ES-I3 (cell line): ENCODE measurements at regions not wholly inside any gene's neighbourhood (a gene's known extent, or its start where the extent isn't known, plus 50 kb on each side); places are given as distances from the start of the nearest gene placed in this dataset.

Experiments
- H3K36me3 ChIP-seq: 2 replicates; pipeline ENCODE4 v1.6.1; 2013; ENCODE audit warnings: mild to moderate bottlenecking, low read length, control low read depth, moderate library complexity; ENCODE audit not compliant: insufficient read depth
- H3K4me1 ChIP-seq: 2 replicates; pipeline ENCODE4 v1.6.1; 2013; ENCODE audit warnings: mild to moderate bottlenecking, control low read depth, low read length; ENCODE audit not compliant: insufficient read depth
- H3K9ac ChIP-seq: 2 replicates; pipeline ENCODE4 v1.6.1; 2013; ENCODE audit warnings: low read depth, mild to moderate bottlenecking, low read length, moderate library complexity
- H3K9me3 ChIP-seq: 2 replicates; pipeline ENCODE4 v1.6.1; 2013; ENCODE audit warnings: mild to moderate bottlenecking, low read length, moderate library complexity; ENCODE audit not compliant: control insufficient read depth, insufficient read depth

DNA sequence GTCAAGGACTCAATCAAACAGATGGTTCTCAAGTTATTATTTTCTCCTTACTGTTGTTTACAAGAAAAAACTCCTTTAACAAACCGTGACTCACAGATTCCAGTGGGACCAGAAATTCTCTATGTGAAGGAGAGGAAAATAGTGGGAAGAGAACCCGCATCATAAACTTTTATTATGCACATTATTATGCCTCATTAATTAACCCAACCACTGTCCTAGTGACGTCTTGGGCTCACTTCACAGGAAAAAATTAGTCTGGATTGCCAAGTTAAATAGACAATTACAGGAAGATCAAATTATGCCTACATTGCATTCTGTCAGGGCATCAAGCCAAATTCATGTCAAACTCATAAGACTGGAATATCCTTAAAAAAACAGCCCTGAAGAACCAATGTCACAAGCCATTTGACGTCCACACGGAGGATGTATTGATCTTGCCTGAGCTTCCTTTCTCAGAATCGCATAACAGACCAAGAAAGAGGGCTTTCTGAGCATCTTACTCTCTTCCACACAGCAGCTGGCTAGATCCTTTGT is 347.8 kb downstream of the DUSP10 start:
- H3K9ac ChIP-seq: no peak overlapping the region
- no peaks in the 10 kb centered on the region for H3K9me3 ChIP-seq
- H3K4me1 ChIP-seq: no peaks in the 10 kb centered on the region
- H3K36me3 ChIP-seq: no peaks in the 10 kb centered on the region

DNA sequence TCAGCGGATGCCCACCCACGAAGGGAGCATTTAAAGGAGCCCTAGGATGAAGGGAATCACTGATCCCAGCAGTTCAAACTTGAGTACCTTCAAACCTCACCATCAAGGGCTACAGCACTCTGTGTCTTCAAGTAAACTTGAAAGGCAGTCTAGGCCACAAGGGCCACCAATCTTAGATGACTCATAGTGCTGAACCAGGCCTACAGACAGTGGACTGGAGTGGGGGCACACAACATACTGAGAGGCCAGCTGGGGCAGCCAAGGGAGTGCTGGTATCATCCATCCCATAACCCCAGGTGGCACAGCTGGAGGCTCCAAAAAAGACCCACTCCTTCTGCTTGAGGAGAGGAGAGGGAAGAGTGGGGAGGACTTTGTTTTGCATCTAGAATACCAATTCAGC is 345.4 kb downstream of the DUSP10 start:
- H3K36me3 ChIP-seq: no peaks in the 10 kb centered on the region
- H3K9me3 ChIP-seq: no peaks in the 10 kb centered on the region
- no peak overlapping the region for H3K9ac ChIP-seq
- H3K4me1 ChIP-seq: no peaks in the 10 kb centered on the region

- Histone ChIP-seq H3K9me3 (no peaks in the 10 kb centered on the region), H3K4me1 (no peaks in the 10 kb centered on the region), H3K9ac (no peak overlapping the region), H3K36me3 (no peaks in the 10 kb centered on the region)
These were observed 344.7 kb downstream of the DUSP10 start for GRCh38 chr1:221397141-221397540.

GRCh38 chr1:221397606-221398005 is 344.3 kb downstream of the DUSP10 start:
- no peaks in the 10 kb centered on the region for H3K4me1 ChIP-seq
- no peak overlapping the region for H3K9ac ChIP-seq
- no peaks in the 10 kb centered on the region for H3K36me3 ChIP-seq
- H3K9me3 ChIP-seq: no peaks in the 10 kb centered on the region

DNA sequence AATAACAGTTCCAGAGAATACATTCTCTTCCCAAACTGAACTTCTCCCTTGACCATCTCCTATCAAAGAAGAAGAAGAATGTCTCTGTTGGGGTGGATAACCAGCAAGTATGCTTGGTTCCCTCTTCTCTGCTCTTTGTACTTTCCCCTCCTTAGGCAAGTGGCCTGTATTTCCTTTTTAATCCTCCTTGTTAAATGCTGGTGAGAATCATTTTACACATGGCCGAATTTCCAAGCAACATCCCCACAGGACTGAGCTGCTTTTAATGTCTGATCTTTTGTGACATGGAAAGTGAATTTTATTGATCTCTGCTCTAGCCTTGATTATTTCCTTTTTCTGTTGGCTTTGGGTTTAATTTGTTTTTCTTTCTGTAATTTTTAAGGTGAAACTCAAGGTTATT is 336.7 kb downstream of the DUSP10 start:
- no peak overlapping the region for H3K9ac ChIP-seq
- H3K36me3 ChIP-seq: no peaks in the 10 kb centered on the region
- no peaks in the 10 kb centered on the region; the same call in 1 of the 2 replicates for H3K4me1 ChIP-seq
- no peaks in the 10 kb centered on the region for H3K9me3 ChIP-seq

DNA sequence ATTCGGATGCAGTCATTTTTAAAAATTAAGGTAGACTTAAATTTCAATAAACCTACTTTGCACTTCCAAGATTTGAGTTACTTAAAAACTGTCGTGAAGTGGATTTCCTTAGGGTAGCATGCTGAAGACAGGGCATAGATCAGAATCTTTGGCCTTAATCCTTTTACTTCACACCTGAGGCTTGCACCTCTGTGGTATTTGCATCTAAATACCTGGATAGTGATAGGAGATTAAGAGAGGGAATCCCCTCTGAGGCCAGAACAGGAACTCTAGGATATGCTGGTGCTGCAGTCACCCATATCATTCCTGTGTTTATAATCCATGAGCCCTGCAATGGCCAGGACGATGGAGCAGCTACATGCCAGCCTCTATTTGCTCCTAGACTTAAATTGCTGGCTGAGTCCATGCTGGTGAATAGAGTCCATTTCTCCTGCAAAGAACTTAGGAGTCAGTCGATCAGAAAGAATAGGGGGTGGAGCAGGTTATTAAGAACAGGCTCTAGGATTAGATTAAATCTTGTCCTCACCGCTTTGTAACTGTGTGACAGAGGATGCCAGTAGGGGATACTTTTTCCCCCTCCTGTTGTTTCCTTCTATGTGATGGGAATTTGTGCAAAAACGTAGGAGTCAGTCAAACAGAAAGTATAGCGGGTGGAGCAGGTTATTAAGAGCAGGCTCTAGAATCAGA is 333.6 kb downstream of the DUSP10 start:
- no peaks in the 10 kb centered on the region for H3K9me3 ChIP-seq
- H3K36me3 ChIP-seq: no peaks in the 10 kb centered on the region
- H3K9ac ChIP-seq: no peak overlapping the region
- H3K4me1 ChIP-seq: no peaks in the 10 kb centered on the region; the same call in 1 of the 2 replicates

GRCh38 chr1:221411283-221411682 is 330.6 kb downstream of the DUSP10 start:
- no peaks in the 10 kb centered on the region for H3K36me3 ChIP-seq
- no peaks in the 10 kb centered on the region for H3K9me3 ChIP-seq
- no peak overlapping the region for H3K9ac ChIP-seq
- H3K4me1 ChIP-seq: peaks cover 9% of the 10 kb centered on the region; the same call in 1 of the 2 replicates

DNA sequence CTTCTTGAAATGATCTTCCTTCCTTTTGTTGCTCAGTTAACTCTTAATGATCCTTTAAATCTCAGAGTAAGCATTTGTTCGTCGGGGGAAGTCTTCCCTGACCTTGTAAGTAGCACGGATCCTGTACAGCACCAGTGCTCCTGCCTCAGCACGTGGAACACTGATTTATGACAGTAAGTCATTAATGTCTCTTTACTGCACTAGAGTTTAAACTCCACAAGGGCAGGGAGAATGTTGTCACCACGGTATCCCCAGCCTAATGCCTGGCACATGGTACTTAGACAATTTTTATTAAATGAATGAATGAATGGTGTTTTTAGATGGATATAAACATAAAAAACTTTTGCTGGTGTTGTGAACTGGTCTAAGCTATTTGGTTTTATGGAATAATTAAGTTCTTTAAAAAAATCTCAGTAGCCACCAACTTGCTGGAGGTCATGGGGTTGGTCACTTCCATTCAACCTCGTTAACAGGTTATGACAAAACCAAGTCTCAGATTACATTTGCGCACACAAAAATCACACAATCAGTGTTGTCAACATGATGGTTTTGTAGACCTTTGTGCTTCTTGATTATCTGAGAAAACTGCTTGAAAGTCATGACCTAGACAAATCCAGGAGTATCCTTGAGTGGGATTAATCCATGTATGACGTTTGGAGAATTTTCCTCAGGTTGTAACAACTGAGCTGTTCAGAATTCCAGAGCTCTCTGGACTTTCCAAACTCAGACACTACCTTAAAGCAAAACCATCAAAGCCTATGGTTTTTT is 326.9 kb downstream of the DUSP10 start:
- H3K4me1 ChIP-seq: peaks cover 9% of the 10 kb centered on the region; the same call in 1 of the 2 replicates
- no peak overlapping the region for H3K9ac ChIP-seq
- H3K36me3 ChIP-seq: no peaks in the 10 kb centered on the region
- H3K9me3 ChIP-seq: no peaks in the 10 kb centered on the region

- Histone ChIP-seq H3K9ac (no peak overlapping the region), H3K4me1 (peaks cover 9% of the 10 kb centered on the region; the same call in 1 of the 2 replicates), H3K9me3 (no peaks in the 10 kb centered on the region), H3K36me3 (no peaks in the 10 kb centered on the region)
These were observed 326.2 kb downstream of the DUSP10 start for GRCh38 chr1:221415651-221416050.

DNA sequence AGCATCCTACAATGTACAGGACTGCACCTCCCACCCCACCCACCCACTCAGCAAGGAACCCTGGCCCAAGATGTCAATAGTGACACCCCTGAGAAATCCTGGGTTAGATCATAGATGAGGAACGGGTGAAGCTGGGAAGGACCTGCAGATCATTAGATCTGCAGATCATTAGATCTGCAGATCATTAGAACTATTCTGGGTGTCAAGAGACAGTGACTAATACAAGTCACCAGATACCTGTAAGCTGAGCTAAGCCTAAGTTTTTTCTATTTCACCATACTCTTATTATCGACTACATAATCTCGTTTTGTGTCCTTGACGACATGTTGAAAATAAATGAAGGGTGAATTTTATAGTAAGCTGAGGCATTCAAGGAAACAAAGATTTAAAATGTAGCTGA is 325.7 kb downstream of the DUSP10 start:
- no peak overlapping the region for H3K9ac ChIP-seq
- no peaks in the 10 kb centered on the region for H3K36me3 ChIP-seq
- H3K4me1 ChIP-seq: peaks cover 9% of the 10 kb centered on the region; the same call in 1 of the 2 replicates
- no peaks in the 10 kb centered on the region for H3K9me3 ChIP-seq

DNA sequence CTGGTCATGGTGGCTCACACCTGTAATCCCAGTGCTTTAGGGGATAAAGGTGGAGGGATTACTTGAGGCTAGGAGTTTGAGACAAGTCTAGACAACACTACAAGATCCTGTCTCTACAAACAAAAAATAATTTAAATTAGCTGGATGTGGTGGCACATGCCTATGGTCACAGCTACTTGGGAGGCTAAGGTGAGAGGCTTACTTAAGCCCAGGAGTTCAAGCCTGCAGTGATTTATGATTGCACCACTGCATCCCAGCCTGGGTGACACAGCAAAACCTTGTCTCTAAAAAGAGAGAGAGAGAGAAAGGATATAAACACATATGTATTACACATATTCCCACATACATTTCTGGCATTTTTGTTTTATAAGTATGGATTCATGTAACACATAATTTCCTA is 325.2 kb downstream of the DUSP10 start:
- Histone ChIP-seq H3K36me3 (no peaks in the 10 kb centered on the region), H3K9ac (no peak overlapping the region), H3K4me1 (peaks cover 9% of the 10 kb centered on the region; the same call in 1 of the 2 replicates), H3K9me3 (no peaks in the 10 kb centered on the region)

DNA sequence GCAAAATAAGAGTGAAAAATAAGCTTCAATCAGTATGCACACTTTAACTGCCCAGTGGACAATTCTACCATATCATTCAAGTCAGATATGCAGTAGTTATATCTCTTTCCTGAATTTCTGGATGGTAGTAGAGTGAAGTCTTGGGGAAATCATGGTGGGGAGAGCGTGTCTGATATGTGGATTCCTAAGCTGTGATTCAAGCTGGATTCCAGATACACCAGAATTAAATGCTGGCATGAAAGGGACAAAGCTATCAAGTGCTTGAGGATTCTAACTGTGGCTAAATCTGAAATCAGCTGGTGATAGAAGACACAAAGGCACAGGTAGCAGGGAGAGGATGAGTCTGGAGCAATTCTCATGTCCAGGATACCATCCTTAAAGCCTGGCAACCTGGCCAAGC is 323.5 kb downstream of the DUSP10 start:
- Histone ChIP-seq H3K9me3 (no peaks in the 10 kb centered on the region), H3K36me3 (no peaks in the 10 kb centered on the region), H3K9ac (no peak overlapping the region), H3K4me1 (peaks cover 9% of the 10 kb centered on the region; the same call in 1 of the 2 replicates)

- H3K36me3 ChIP-seq: no peaks in the 10 kb centered on the region
- no peak overlapping the region for H3K9ac ChIP-seq
- H3K4me1 ChIP-seq: peaks cover 6% of the 10 kb centered on the region; the same call in 1 of the 2 replicates
- H3K9me3 ChIP-seq: no peaks in the 10 kb centered on the region
These were observed 322.3 kb downstream of the DUSP10 start for GRCh38 chr1:221419513-221420095.

GRCh38 chr1:221429264-221429663 is 312.6 kb downstream of the DUSP10 start:
- H3K9ac ChIP-seq: no peak overlapping the region
- H3K4me1 ChIP-seq: no peaks in the 10 kb centered on the region; the same call in 1 of the 2 replicates
- peaks cover 3% of the 10 kb centered on the region; the same call in 1 of the 2 replicates for H3K9me3 ChIP-seq
- H3K36me3 ChIP-seq: no peaks in the 10 kb centered on the region
